ENCODE measurements at regions not wholly inside any gene's neighbourhood (a gene's known extent, or its start where the extent isn't known, plus 50 kb on each side); places are given as distances from the start of the nearest gene placed in this dataset.

GRCh38 chr10:123611876-123612275 is 54.3 kb upstream of the GPR26 start:
- TF ChIP-seq LEF1 (IDR thresholded peaks at IDR 0.05; ENCODE audit: borderline replicate concordance) (no peak), FOXK2 (IDR thresholded peaks at IDR 0.05) (no peak), FOXA1 (IDR thresholded peaks at IDR 0.05) (no peak), SP1 (IDR thresholded peaks at IDR 0.05) (no peak), BHLHE40 (IDR thresholded peaks at IDR 0.05; ENCODE audit: borderline replicate concordance) (no peak), FOXM1 (IDR thresholded peaks at IDR 0.05; ENCODE audit: borderline replicate concordance) (no peak), HDGF (IDR thresholded peaks at IDR 0.05; ENCODE audit: borderline replicate concordance) (no peak), L3MBTL2 (conservative IDR thresholded peaks at IDR 0.05) (no peak), TARDBP (IDR thresholded peaks at IDR 0.05) (no peak), SUZ12 (IDR thresholded peaks at IDR 0.05) (no peak), ELF4 (IDR thresholded peaks at IDR 0.05) (no peak)

Measured in HEK293T (cell line).